HEK293 (cell line): ENCODE measurements at regions not wholly inside any gene's neighbourhood (a gene's known extent, or its start where the extent isn't known, plus 50 kb on each side); places are given as distances from the start of the nearest gene placed in this dataset.

Experiments
- CTCF ChIP-seq: fragments of 450-650 bp; formaldehyde crosslinking; IDR thresholded peaks from 2 replicates; pipeline ENCODE4 v1.5.1; 2016; ENCODE audit warnings: missing biosample characterization, missing genetic modification characterization
- ELK4 ChIP-seq: IDR thresholded peaks from 2 replicates; pipeline ENCODE4 v1.6.1; 2011; ENCODE audit warnings: mild to moderate bottlenecking, low read depth, low read length, borderline replicate concordance
- ZBTB21 ChIP-seq: fragments of 450-650 bp; formaldehyde crosslinking; IDR thresholded peaks from 2 replicates; pipeline ENCODE4 v1.5.1; 2017; ENCODE audit warnings: missing biosample characterization, missing genetic modification characterization
- ZNF223 ChIP-seq: fragments of 450-650 bp; formaldehyde crosslinking; IDR thresholded peaks from 2 replicates; pipeline ENCODE4 v1.5.1; 2016; ENCODE audit warnings: missing biosample characterization, missing genetic modification characterization

- TF ChIP-seq ZNF223 (tag by site-specific recombination) (no peak), ELK4 (no peak), CTCF (tag by site-specific recombination) (no peak), ZBTB21 (no peak)
Observed at GRCh38 chr3:19711160-19711782, 222.7 kb downstream of the EFHB start.
